H9 (cell line): ENCODE measurements at regions not wholly inside any gene's neighbourhood (a gene's known extent, or its start where the extent isn't known, plus 50 kb on each side); places are given as distances from the start of the nearest gene placed in this dataset.

Source experiments
- DNase-seq: peaks from one replicate; pipeline ENCODE4 v3.0.0-alpha.2; 2017
- H2AFZ ChIP-seq: one replicate; pipeline ENCODE4 v1.6.1; 2013; ENCODE audit warnings: mild to moderate bottlenecking, low read length, control low read depth, moderate library complexity
- H2AK5ac ChIP-seq: 2 replicates; pipeline ENCODE4 v1.6.1; 2013; ENCODE audit warnings: low read length, control low read depth, mixed read lengths; ENCODE audit not compliant: insufficient read length
- H2BK120ac ChIP-seq: one replicate; pipeline ENCODE4 v1.6.1; 2013; ENCODE audit warnings: low read depth, mild to moderate bottlenecking, low read length, control low read depth, inconsistent platforms; ENCODE audit not compliant: poor library complexity, severe bottlenecking
- H2BK12ac ChIP-seq: 2 replicates; pipeline ENCODE4 v1.6.1; 2013; ENCODE audit warnings: low read length, control low read depth, mixed read lengths, low read depth; ENCODE audit not compliant: insufficient read length
- H2BK15ac ChIP-seq: 2 replicates; pipeline ENCODE4 v1.6.1; 2013; ENCODE audit warnings: low read depth, low read length, control low read depth
- H2BK20ac ChIP-seq: one replicate; pipeline ENCODE4 v1.6.1; 2013; ENCODE audit warnings: low read depth, mild to moderate bottlenecking, low read length, control low read depth, inconsistent platforms; ENCODE audit not compliant: poor library complexity, severe bottlenecking
- H2BK5ac ChIP-seq: 2 replicates; pipeline ENCODE4 v1.6.1; 2013; ENCODE audit warnings: low read length, control low read depth, mixed read lengths; ENCODE audit not compliant: insufficient read length
- H3K14ac ChIP-seq: 2 replicates; pipeline ENCODE4 v1.6.1; 2013; ENCODE audit warnings: low read length, control low read depth; ENCODE audit not compliant: insufficient read depth
- H3K18ac ChIP-seq: 2 replicates; pipeline ENCODE4 v1.6.1; 2013; ENCODE audit warnings: low read depth, mild to moderate bottlenecking, mixed read lengths, low read length, control low read depth; ENCODE audit not compliant: insufficient read length
- H3K23ac ChIP-seq: 2 replicates; pipeline ENCODE4 v1.6.1; 2013; ENCODE audit warnings: low read length, control low read depth, mixed read lengths, low read depth; ENCODE audit not compliant: insufficient read length
- H3K23me2 ChIP-seq: 2 replicates; pipeline ENCODE4 v1.6.1; 2013; ENCODE audit warnings: low read depth, mild to moderate bottlenecking, mixed read lengths, low read length, control low read depth; ENCODE audit not compliant: insufficient read length, poor library complexity, severe bottlenecking
- H3K27ac ChIP-seq: 2 replicates; pipeline ENCODE4 v1.5.1; 2013; ENCODE audit warnings: low read length, control low read depth, mixed read lengths, low read depth; ENCODE audit not compliant: insufficient read length
- H3K27me3 ChIP-seq: 2 replicates; pipeline ENCODE4 v1.6.1; 2013; ENCODE audit warnings: low read length, control low read depth, inconsistent platforms; ENCODE audit not compliant: insufficient read depth
- H3K4ac ChIP-seq: 2 replicates; pipeline ENCODE4 v1.6.1; 2013; ENCODE audit warnings: low read depth, mild to moderate bottlenecking, control low read depth, inconsistent platforms, low read length, moderate library complexity
- H3K4me1 ChIP-seq: 2 replicates; pipeline ENCODE4 v1.6.1; 2013; ENCODE audit warnings: low read length, control low read depth, inconsistent platforms; ENCODE audit not compliant: insufficient read depth
- H3K4me2 ChIP-seq: 2 replicates; pipeline ENCODE4 v1.6.1; 2013; ENCODE audit warnings: low read length, control low read depth, mixed read lengths; ENCODE audit not compliant: insufficient read length, insufficient read depth
- H3K56ac ChIP-seq: 2 replicates; pipeline ENCODE4 v1.6.1; 2013; ENCODE audit warnings: low read depth, mild to moderate bottlenecking, mixed read lengths, low read length, control low read depth; ENCODE audit not compliant: insufficient read length
- H3K79me1 ChIP-seq: 2 replicates; pipeline ENCODE4 v1.6.1; 2013; ENCODE audit warnings: low read depth, mild to moderate bottlenecking, moderate library complexity, low read length, control low read depth, inconsistent platforms; ENCODE audit not compliant: insufficient read depth, poor library complexity, severe bottlenecking
- H3K79me2 ChIP-seq: 2 replicates; pipeline ENCODE4 v1.6.1; 2013; ENCODE audit warnings: low read length, control low read depth, inconsistent platforms; ENCODE audit not compliant: insufficient read depth
- H3K9ac ChIP-seq: 2 replicates; pipeline ENCODE4 v1.6.1; 2013; ENCODE audit warnings: low read length, control low read depth, mixed read lengths; ENCODE audit not compliant: insufficient read length; ENCODE audit errors: extremely low read depth
- H3K9me3 ChIP-seq: one replicate; pipeline ENCODE4 v1.6.1; 2013; ENCODE audit warnings: low read depth, low read length, inconsistent platforms; ENCODE audit not compliant: control insufficient read depth
- H3T11ph ChIP-seq: one replicate; pipeline ENCODE4 v1.6.1; 2013; ENCODE audit warnings: mild to moderate bottlenecking, low read length, control low read depth, inconsistent platforms
- H4K20me1 ChIP-seq: one replicate; pipeline ENCODE4 v1.6.1; 2013; ENCODE audit not compliant: control insufficient read depth, insufficient read length, insufficient read depth
- H4K5ac ChIP-seq: 2 replicates; pipeline ENCODE4 v1.6.1; 2013; ENCODE audit warnings: low read depth, mild to moderate bottlenecking, mixed read lengths, low read length, control low read depth; ENCODE audit not compliant: insufficient read length
- H4K8ac ChIP-seq: replicated peaks from 2 replicates; pipeline ENCODE4 v1.6.1; 2013; ENCODE audit warnings: low read length, control low read depth, mixed read lengths, low read depth; ENCODE audit not compliant: insufficient read length
- H4K91ac ChIP-seq: 2 replicates; pipeline ENCODE4 v1.6.1; 2013; ENCODE audit warnings: low read depth, mild to moderate bottlenecking, moderate library complexity, mixed read lengths, low read length, control low read depth; ENCODE audit not compliant: insufficient read length
- H3K27ac Mint-ChIP-seq, 3 experiments: 2 replicates in 2 of 3; 3 replicates in 1 of 3; pipeline ENCODE4 v1.8.0; 2020 to 2021; ENCODE audit warnings: mixed read lengths in 3 of 3, mild to moderate bottlenecking in 1 of 3, moderate library complexity in 1 of 3
- H3K27me3 Mint-ChIP-seq: 2 replicates; pipeline ENCODE4 v1.8.0; 2021; ENCODE audit warnings: low read depth, mild to moderate bottlenecking, moderate library complexity, mixed read lengths
- H3K36me3 Mint-ChIP-seq, 3 experiments: 2 replicates in 2 of 3; 3 replicates in 1 of 3; pipeline ENCODE4 v1.8.0; 2020 to 2021; ENCODE audit warnings: low read depth in 3 of 3, mixed read lengths in 3 of 3; ENCODE audit not compliant: insufficient read depth in 1 of 3
- H3K4me1 Mint-ChIP-seq, 2 experiments: 2 replicates each; pipeline ENCODE4 v1.8.0; 2020; ENCODE audit warnings: mixed read lengths in 2 of 2
- H3K4me3 Mint-ChIP-seq, 2 experiments: 2 replicates in 1 of 2; 3 replicates in 1 of 2; pipeline ENCODE4 v1.8.0; 2020 to 2021; ENCODE audit warnings: mild to moderate bottlenecking in 2 of 2, mixed read lengths in 2 of 2, moderate library complexity in 1 of 2
- H3K9me3 Mint-ChIP-seq, 2 experiments: 2 replicates in 1 of 2; 3 replicates in 1 of 2; pipeline ENCODE4 v1.8.0; 2020; ENCODE audit warnings: mild to moderate bottlenecking in 2 of 2, mixed read lengths in 2 of 2, moderate library complexity in 1 of 2
- WGBS: extraction: QIAGEN DNeasy Blood & Tissue Kit; methylation state at CpG from one replicate; pipeline ENCODE4 v1.1.7; 2013; ENCODE audit warnings: missing lambda C conversion rate, low lambda C conversion rate, mixed read lengths; ENCODE audit not compliant: insufficient read length; ENCODE audit errors: extremely low coverage; 5-methylcytosine and 5-hydroxymethylcytosine counted together
- TF ChIP-seq, protein P1 (sequence below): fragments of 200-600 bp; sonication (generic); conservative IDR thresholded peaks from 3 replicates; pipeline ENCODE4 v1.8.0; 2021; ENCODE audit warnings: antibody characterized with exemption, mild to moderate bottlenecking

DNA sequence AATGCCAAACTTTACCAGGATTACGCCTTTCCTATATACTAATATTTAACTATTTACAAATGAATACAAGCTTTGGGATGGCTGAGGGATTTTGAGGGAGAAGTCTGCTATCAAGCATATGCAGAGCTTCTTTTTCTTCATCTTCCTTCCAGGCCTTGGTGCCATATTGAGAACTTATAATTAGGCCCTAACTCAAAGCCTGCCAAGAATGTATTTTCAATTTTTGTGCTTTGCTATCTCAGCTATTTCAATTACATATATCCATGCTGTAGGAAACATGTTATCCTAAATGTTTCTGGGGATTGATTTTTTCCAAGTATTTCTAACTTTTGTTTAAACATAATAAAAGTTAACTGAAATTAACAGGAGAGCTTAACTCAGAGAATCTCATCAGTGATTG is 425.0 kb upstream of the GRM7 start:
- Mint-ChIP-seq H3K4me3 (no peak overlapping the region), H3K27ac (no peak overlapping the region)

More for the DNA sequence above, 425.0 kb upstream of the GRM7 start:
- no peak overlapping the region for H3K27ac ChIP-seq
- H3K18ac ChIP-seq: no peak overlapping the region
- no peak overlapping the region for H3T11ph ChIP-seq
- no CpG with 5 or more reads among the region's 1 CpG for WGBS
- Mint-ChIP-seq H3K9me3 (peaks cover 3 to 5% of the 10 kb centered on the region in 2 experiments; a peak in 4 of 5 replicates), H3K4me1 (no peaks in the 10 kb centered on the region), H3K27me3 (no peaks in the 10 kb centered on the region), H3K36me3 (no peaks in the 10 kb centered on the region)
- DNase-seq: no peak
- no peaks in the 10 kb centered on the region for H4K20me1 ChIP-seq
- H3K9me3 ChIP-seq: no peaks in the 10 kb centered on the region
- H2BK12ac ChIP-seq: no peak overlapping the region
- H3K4ac ChIP-seq: no peak overlapping the region
- no peak overlapping the region for H4K5ac ChIP-seq
- H3K23ac ChIP-seq: no peak overlapping the region
- no peak overlapping the region for H3K14ac ChIP-seq
- no peak overlapping the region for H2AFZ ChIP-seq
- H3K27me3 ChIP-seq: no peaks in the 10 kb centered on the region
- H3K79me1 ChIP-seq: no peaks in the 10 kb centered on the region
- H2BK5ac ChIP-seq: no peak overlapping the region
- H2BK15ac ChIP-seq: no peak overlapping the region
- H4K91ac ChIP-seq: no peak overlapping the region
- H3K79me2 ChIP-seq: no peaks in the 10 kb centered on the region
- no peaks in the 10 kb centered on the region for H3K23me2 ChIP-seq
- H3K56ac ChIP-seq: no peak overlapping the region
- TF ChIP-seq, protein P1, sequence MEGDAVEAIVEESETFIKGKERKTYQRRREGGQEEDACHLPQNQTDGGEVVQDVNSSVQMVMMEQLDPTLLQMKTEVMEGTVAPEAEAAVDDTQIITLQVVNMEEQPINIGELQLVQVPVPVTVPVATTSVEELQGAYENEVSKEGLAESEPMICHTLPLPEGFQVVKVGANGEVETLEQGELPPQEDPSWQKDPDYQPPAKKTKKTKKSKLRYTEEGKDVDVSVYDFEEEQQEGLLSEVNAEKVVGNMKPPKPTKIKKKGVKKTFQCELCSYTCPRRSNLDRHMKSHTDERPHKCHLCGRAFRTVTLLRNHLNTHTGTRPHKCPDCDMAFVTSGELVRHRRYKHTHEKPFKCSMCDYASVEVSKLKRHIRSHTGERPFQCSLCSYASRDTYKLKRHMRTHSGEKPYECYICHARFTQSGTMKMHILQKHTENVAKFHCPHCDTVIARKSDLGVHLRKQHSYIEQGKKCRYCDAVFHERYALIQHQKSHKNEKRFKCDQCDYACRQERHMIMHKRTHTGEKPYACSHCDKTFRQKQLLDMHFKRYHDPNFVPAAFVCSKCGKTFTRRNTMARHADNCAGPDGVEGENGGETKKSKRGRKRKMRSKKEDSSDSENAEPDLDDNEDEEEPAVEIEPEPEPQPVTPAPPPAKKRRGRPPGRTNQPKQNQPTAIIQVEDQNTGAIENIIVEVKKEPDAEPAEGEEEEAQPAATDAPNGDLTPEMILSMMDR: no peak
- no peak overlapping the region for H2BK120ac ChIP-seq
- no peaks in the 10 kb centered on the region for H3K4me1 ChIP-seq
- H3K4me2 ChIP-seq: no peak overlapping the region
- no peak overlapping the region for H4K8ac ChIP-seq
- H2BK20ac ChIP-seq: no peak overlapping the region
- no peak overlapping the region for H3K9ac ChIP-seq
- H2AK5ac ChIP-seq: no peak overlapping the region
